Hematopoietic multipotent progenitor cell treated with erythropoietin and hydrocortisone succinate and interleukin-3 and kit ligand, for 4 days (in vitro differentiated cells): ENCODE measurements at regions not wholly inside any gene's neighbourhood (a gene's known extent, or its start where the extent isn't known, plus 50 kb on each side); places are given as distances from the start of the nearest gene placed in this dataset.
"Not testable (repeated sequence)": the region's sequence is repeated elsewhere in the genome, so short reads cannot be mapped to it uniquely, and the experiment has no call there.

Source experiments
- DNase-seq: peaks from one replicate; pipeline ENCODE4 v3.0.0-alpha.2; 2015

DNA sequence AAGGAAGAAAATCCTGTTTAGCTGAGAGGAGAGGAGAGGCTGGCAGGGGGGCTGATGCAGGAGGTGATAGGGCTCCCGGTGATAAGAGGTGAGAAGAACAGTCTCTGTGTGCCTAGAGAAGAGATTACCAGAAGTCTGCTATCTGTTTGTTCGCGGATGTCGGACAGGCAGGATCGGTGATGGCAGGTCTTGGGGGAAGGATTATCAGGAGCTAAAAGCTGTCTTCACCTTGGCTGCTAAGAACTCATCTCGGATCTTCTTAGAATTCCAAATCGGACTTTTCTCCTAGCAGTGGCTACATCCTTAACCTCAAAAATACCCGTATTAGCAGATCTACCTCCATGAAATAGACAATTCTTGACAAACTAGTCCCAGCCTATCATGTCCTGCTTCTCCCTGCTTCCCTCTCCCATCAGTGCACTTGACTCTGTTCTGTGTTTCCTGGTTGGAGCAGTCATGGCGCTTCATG lies 282.1 kb upstream of the TRIB2 start:
- no peak for DNase-seq

DNA sequence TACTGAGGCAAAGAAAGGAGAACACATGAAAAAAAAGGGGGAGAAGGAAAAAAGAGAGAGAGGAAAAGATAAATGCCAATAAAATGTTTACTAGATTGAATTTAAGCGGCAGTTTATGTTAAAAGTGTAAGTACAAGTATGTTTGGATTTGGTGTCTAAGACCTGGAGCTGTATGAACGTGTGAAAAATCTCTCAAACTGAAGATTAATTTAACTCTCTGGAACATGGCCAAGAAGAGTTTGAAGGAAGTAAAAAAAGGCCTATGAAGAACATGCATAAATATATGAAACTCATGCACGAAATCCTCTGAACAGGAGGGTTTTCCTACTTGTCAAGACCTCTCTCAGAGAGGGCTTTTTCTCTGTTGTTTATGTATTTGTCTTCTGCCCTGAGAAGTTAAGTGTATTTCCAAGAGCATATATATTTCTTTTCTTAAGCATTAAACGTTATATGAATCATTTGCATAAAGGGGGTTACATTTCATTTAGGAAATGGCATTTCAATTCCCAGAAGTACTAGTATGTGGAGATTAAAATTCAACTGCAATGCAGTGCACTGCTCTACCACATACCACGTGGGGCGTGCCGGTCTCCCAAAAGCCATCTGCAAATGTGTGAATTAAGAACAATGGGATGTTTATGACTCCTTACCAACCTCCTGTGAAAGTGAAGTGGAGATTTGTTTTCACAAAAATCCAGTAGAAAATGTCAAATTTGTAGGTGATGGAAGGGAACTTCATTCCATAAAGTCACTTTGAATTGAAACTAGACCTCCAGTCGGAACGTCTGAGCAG lies 281.1 kb upstream of the TRIB2 start:
- DNase-seq = peak; percentile 50

GRCh38 chr2:12436483-12436882 lies 280.3 kb upstream of the TRIB2 start:
- peak; percentile 58 for DNase-seq

- DNase-seq = peak; percentile 24
These were observed 279.7 kb upstream of the TRIB2 start for GRCh38 chr2:12436935-12437561.

DNA sequence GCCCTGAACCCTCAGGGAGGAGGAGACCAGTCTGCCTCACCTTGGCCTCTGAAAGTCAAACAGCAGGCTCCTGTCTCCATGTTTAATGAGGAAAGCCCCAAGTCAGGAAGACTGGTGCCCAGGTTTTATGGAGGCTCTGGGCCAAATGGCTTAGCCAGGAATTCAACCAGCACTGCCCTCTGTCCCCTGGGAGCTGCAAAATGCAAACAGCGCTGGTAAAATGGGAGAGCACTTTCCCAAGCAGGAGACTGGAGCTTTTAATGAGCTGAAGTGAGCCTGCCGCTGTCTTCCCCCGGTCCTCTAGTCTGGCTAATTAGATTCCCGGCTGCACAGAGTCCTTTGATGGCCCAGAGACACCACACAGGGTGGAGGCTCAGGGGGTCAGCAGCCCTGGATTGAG lies 276.0 kb upstream of the TRIB2 start:
- DNase-seq = no peak

DNA sequence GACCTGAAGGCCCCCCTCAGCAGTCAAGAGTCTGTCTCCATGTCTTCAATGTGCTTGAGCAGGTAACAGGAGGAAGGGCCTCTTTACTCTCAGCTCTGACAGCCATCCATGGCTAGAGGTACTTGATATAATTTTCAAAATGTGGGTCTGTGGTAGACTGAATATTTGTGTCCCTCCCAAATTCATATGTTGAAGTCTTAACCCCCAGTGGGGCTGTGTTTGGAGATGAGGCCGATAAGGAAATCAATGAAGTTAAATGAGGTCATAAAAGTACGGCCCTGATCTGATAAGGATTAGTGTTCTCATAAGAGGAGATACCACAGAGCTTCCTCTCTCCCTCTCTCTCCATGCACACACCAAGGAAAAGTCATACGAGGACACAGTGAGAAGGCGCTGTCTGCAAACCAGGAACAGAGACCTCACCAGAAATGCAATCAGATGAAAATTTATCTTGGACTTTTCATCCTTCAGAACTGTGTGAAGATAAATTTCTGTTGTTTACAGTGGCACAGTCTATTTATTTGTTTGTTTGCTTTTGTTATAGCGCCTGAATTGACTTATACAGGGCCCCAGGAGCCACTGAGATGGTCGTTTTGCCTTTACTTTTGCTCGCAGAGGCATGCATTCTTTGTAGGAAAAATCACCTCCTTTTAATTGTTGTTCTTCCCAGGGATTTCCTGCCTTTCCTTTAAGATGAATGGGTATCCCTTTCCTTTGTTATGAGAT lies 274.8 kb upstream of the TRIB2 start:
- DNase-seq = peak; percentile 47

DNA sequence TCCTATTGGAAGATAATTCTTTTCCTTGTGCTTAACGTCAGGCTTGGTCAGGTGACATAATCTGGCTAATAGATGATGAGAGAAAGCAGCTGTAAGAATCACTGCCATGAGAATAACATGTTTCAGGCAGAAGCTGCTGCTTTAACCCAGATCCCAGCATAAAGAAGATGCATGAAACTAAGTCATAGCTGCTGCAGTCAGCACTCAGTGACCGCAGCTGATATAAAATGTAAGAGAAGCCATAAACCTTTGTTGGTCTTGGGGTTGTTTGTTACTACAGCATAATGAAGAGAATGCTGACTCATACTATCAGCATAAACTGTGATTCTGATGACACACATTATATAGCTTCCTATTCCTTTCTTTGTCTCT lies 274.3 kb upstream of the TRIB2 start:
- no peak for DNase-seq

GRCh38 chr2:12448846-12449505 lies 267.8 kb upstream of the TRIB2 start:
- peak; percentile 55 for DNase-seq

- DNase-seq = peak; percentile 93
These were observed 265.0 kb upstream of the TRIB2 start for GRCh38 chr2:12451726-12452125.

DNA sequence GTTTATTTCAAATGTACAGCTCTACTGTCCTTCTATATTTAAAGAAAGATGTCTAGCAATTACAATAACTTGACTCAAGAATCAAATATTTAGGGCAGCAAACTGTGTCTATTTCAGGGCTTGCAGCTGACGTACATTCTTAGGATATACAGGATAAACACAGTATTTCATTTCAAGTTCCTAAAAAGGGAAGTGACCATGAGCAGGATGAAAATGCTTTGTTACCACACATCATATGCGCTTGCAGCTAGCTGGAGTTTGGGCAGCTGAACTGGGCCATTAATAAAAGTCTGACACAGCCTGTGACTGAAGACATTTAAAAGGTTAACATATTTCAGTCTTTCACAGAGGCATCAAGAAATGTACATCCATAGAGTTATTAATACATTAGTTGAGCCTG lies 264.6 kb upstream of the TRIB2 start:
- peak; percentile 82 for DNase-seq

DNA sequence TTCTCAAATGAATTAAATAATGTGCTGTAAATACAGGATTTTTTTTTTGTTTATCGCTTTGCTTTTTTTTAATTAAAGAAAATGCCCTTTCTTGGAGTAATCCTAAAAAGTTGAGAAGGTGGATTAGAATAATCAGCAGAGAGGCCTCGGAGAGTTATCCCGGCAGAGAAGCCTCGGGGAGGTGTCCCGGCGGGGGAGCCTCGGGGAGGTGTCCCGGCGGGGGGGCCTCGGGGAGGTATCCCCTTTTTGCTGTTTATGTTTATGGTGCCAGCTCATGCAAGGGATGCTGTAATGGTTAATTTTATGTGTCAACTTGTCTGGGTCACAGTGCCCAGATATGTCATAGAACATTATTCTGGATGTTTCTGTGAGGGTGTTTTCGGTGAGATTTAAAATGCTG lies 263.0 kb upstream of the TRIB2 start:
- no peak for DNase-seq

- DNase-seq = no peak
These were observed 261.1 kb upstream of the TRIB2 start for GRCh38 chr2:12455661-12456060.

GRCh38 chr2:12456293-12457106 lies 260.2 kb upstream of the TRIB2 start:
- peak; percentile 97 for DNase-seq

DNA sequence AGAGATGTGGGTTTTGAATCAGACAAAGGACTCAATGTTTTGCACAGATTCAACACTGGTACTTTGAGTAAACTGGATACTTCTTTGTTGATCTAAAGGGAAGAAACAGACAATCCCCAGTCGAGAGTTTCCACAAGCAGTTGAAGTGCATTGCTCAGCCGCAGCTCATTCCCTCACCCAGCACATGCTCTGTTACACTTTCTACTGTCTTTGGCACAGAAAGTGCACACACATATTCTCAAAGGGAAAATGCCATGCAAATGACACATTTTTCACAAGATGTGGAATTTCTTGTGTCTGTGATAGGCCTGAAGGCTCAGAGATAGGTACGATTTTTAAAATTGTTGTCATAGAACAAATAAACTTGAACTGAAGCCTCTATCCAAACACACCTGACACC lies 258.9 kb upstream of the TRIB2 start:
- no peak for DNase-seq

GRCh38 chr2:12463189-12463588 lies 253.5 kb upstream of the TRIB2 start:
- DNase-seq = no peak

GRCh38 chr2:12465631-12466135 lies 251.1 kb upstream of the TRIB2 start:
- peak; percentile 34 for DNase-seq

GRCh38 chr2:12467303-12467702 lies 249.4 kb upstream of the TRIB2 start:
- no peak for DNase-seq

GRCh38 chr2:12469141-12469561 lies 247.6 kb upstream of the TRIB2 start:
- no peak for DNase-seq

DNA sequence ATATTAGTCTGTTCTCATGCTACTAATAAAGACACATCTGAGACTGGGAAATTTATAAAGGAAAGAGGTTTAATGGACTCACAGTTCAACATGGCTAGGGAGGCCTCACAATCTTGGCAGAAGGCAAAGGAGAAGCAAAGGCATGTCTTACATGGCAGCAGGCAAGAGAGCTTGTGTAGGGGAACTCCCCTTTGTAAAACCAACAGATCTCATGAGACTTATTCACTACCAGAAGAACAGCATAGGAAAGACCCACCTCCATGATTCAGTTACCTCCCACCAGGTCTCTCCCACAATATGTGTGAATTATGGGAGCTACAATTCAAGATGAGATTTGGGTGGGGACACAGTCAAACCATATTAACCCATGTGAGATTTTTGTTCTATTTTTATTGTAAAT lies 244.5 kb upstream of the TRIB2 start:
- not testable (repeated sequence) for DNase-seq

GRCh38 chr2:12478151-12479064 lies 238.3 kb upstream of the TRIB2 start:
- DNase-seq = no peak

- DNase-seq = peak; percentile 35
These were observed 237.6 kb upstream of the TRIB2 start for GRCh38 chr2:12479065-12479601.
